IMR-90 (cell line): ENCODE measurements at regions not wholly inside any gene's neighbourhood (a gene's known extent, or its start where the extent isn't known, plus 50 kb on each side); places are given as distances from the start of the nearest gene placed in this dataset.

Source experiments
- ATAC-seq: fragments of 200-7000 bp; cut with Tn5 transposase; 2 replicates; pipeline ENCODE4 v1.9.1; 2020; ENCODE audit warnings: low read depth, mild to moderate bottlenecking, moderate library complexity
- BruUV-seq: library from RNA; stranded (reverse); fragments of 400-500 nt; replicated peaks from 2 replicates; lab custom pipeline; 2021; lab: Mats Ljungman, UMichigan
- CTCF ChIA-PET: fragments of 300-600 bp; formaldehyde crosslinking; extraction: SDS; loops from one replicate; lab custom pipeline; 2021; ENCODE audit warnings: antibody characterized with exemption; lab: Yijun Ruan, JAX
- POLR2A ChIA-PET: fragments of 300-600 bp; sonication (Branson Sonifier 250); formaldehyde crosslinking; loops from one replicate; lab custom pipeline; 2022; ENCODE audit warnings: antibody characterized with exemption; ENCODE audit not compliant: unreplicated experiment; lab: Charles Lee
- DNase-seq: peaks from one replicate; pipeline ENCODE4 v3.0.0; 2013
- H2AFZ ChIP-seq: replicated peaks from 2 replicates; pipeline ENCODE3; 2013; ENCODE audit warnings: low read length, mild to moderate bottlenecking; ENCODE audit not compliant: poor library complexity
- H2AK5ac ChIP-seq: 2 replicates; pipeline ENCODE4 v1.6.1; 2013; ENCODE audit warnings: low read depth, low read length, inconsistent platforms
- H2AK9ac ChIP-seq: replicated peaks from 2 replicates; pipeline ENCODE3; 2013; ENCODE audit warnings: mild to moderate bottlenecking, low read depth, low read length, moderate library complexity; ENCODE audit not compliant: poor library complexity
- H2BK120ac ChIP-seq: 2 replicates; pipeline ENCODE4 v1.6.1; 2013; ENCODE audit warnings: low read depth, low read length, inconsistent platforms
- H2BK15ac ChIP-seq: 3 replicates; pipeline ENCODE4 v1.6.1; 2013; ENCODE audit warnings: low read depth, low read length, inconsistent platforms
- H2BK20ac ChIP-seq: 2 replicates; pipeline ENCODE4 v1.6.1; 2013; ENCODE audit warnings: low read depth, mild to moderate bottlenecking, inconsistent platforms, low read length, moderate library complexity
- H2BK5ac ChIP-seq: 2 replicates; pipeline ENCODE4 v1.6.1; 2013; ENCODE audit warnings: mild to moderate bottlenecking, low read depth, low read length, inconsistent platforms; ENCODE audit not compliant: poor library complexity, severe bottlenecking
- H3K14ac ChIP-seq: replicated peaks from 2 replicates; pipeline ENCODE4 v1.6.1; 2013; ENCODE audit warnings: low read depth, low read length, inconsistent platforms
- H3K18ac ChIP-seq: 2 replicates; pipeline ENCODE4 v1.6.1; 2013; ENCODE audit warnings: low read depth, low read length, control low read depth
- H3K23ac ChIP-seq: 2 replicates; pipeline ENCODE4 v1.6.1; 2013; ENCODE audit warnings: low read depth, low read length, inconsistent platforms
- H3K27ac ChIP-seq: 2 replicates; pipeline ENCODE4 v1.5.1; 2013; ENCODE audit warnings: mild to moderate bottlenecking, control low read depth, low read length; ENCODE audit not compliant: insufficient read depth
- H3K27me3 ChIP-seq: 2 replicates; pipeline ENCODE4 v1.6.1; 2013; ENCODE audit warnings: low read length; ENCODE audit not compliant: control insufficient read depth, insufficient read depth
- H3K36me3 ChIP-seq: 2 replicates; pipeline ENCODE4 v1.6.1; 2013; ENCODE audit warnings: low read length, mixed read lengths; ENCODE audit not compliant: control insufficient read depth, insufficient read depth
- H3K4ac ChIP-seq: 2 replicates; pipeline ENCODE4 v1.6.1; 2013; ENCODE audit warnings: low read depth, low read length, inconsistent platforms
- H3K4me1 ChIP-seq: 2 replicates; pipeline ENCODE4 v1.6.1; 2013; ENCODE audit warnings: low read length, mixed read lengths; ENCODE audit not compliant: control insufficient read depth, insufficient read depth
- H3K4me2 ChIP-seq: 2 replicates; pipeline ENCODE4 v1.6.1; 2013; ENCODE audit warnings: low read depth, mild to moderate bottlenecking, control low read depth, low read length, moderate library complexity
- H3K4me3 ChIP-seq: 2 replicates; pipeline ENCODE4 v1.5.1; 2013; ENCODE audit warnings: low read depth, mild to moderate bottlenecking, control low read depth, low read length, moderate library complexity; ENCODE audit not compliant: insufficient read depth
- H3K56ac ChIP-seq: 2 replicates; pipeline ENCODE4 v1.6.1; 2013; ENCODE audit warnings: low read length, inconsistent platforms; ENCODE audit not compliant: insufficient read depth; ENCODE audit errors: extremely low read depth
- H3K79me1 ChIP-seq, 2 experiments: 2 replicates each; pipeline ENCODE4 v1.6.1; 2013; ENCODE audit warnings: low read length in 2 of 2, inconsistent platforms in 1 of 2, low read depth in 1 of 2
- H3K9ac ChIP-seq: 2 replicates; pipeline ENCODE4 v1.6.1; 2013; ENCODE audit warnings: low read depth, low read length, control low read depth
- H3K9me1 ChIP-seq: 2 replicates; pipeline ENCODE4 v1.6.1; 2013; ENCODE audit warnings: low read length, inconsistent platforms; ENCODE audit not compliant: insufficient read depth
- H3K9me3 ChIP-seq: 2 replicates; pipeline ENCODE4 v1.6.1; 2013; ENCODE audit warnings: low read length; ENCODE audit not compliant: control insufficient read depth, insufficient read depth
- H4K20me1 ChIP-seq: 2 replicates; pipeline ENCODE4 v1.6.1; 2013; ENCODE audit warnings: low read length, inconsistent platforms; ENCODE audit not compliant: insufficient read depth
- H4K5ac ChIP-seq: 2 replicates; pipeline ENCODE4 v1.6.1; 2013; ENCODE audit warnings: mild to moderate bottlenecking, low read depth, low read length, control low read depth
- H4K8ac ChIP-seq, 2 experiments: 2 replicates each; pipeline ENCODE4 v1.6.1; 2013; ENCODE audit warnings: low read depth in 2 of 2, low read length in 2 of 2, control low read depth in 1 of 2, inconsistent platforms in 1 of 2
- H4K91ac ChIP-seq: 2 replicates; pipeline ENCODE4 v1.6.1; 2013; ENCODE audit warnings: low read depth, low read length, inconsistent platforms; ENCODE audit not compliant: insufficient read depth
- CEBPB ChIP-seq: IDR thresholded peaks from 2 replicates; pipeline ENCODE4 v1.6.1; 2012; ENCODE audit warnings: low read depth, low read length, improper control_type of control experiment
- FOS ChIP-seq: fragments of 150-350 bp; IDR thresholded peaks from 2 replicates; pipeline ENCODE4 v1.6.1; 2016; ENCODE audit warnings: low read depth, low read length
- MAFK ChIP-seq: IDR thresholded peaks from 2 replicates; pipeline ENCODE4 v1.6.1; 2012; ENCODE audit warnings: low read depth, low read length, improper control_type of control experiment
- MXI1 ChIP-seq: IDR thresholded peaks from 2 replicates; pipeline ENCODE4 v1.6.1; 2012; ENCODE audit warnings: low read depth, mild to moderate bottlenecking, low read length, moderate library complexity, borderline replicate concordance
- NFE2L2 ChIP-seq: fragments of 150-350 bp; IDR thresholded peaks from 2 replicates; pipeline ENCODE4 v1.6.1; 2016; ENCODE audit warnings: low read depth, mild to moderate bottlenecking, low read length
- POLR2A ChIP-seq: IDR thresholded peaks from 2 replicates; pipeline ENCODE4 v1.6.1; 2012; ENCODE audit warnings: mild to moderate bottlenecking, low read depth, low read length
- RAD21 ChIP-seq: IDR thresholded peaks from 2 replicates; pipeline ENCODE4 v1.6.1; 2012; ENCODE audit warnings: low read length, improper control_type of control experiment
- RCOR1 ChIP-seq: IDR thresholded peaks from 2 replicates; pipeline ENCODE4 v1.6.1; 2012; ENCODE audit warnings: mild to moderate bottlenecking, low read length, improper control_type of control experiment; ENCODE audit not compliant: insufficient replicate concordance
- WGBS, 2 experiments: methylation state at CpG; one replicate each; pipeline versions ENCODE4 v1.1.5 to v1.1.7; 2013; ENCODE audit warnings: missing lambda C conversion rate in 2 of 2; ENCODE audit not compliant: insufficient read length in 1 of 2; ENCODE audit errors: extremely low coverage in 2 of 2; 5-methylcytosine and 5-hydroxymethylcytosine counted together
- dilution Hi-C: fragments of 300-500 bp; cut with HindIII; formaldehyde crosslinking; loops from one replicate; pipeline ENCODE4 v1.14.3; 2018; ENCODE audit warnings: low sequenced_read_pairs; ENCODE audit not compliant: unreplicated experiment
- in situ Hi-C: fragments of 300-500 bp; cut with MboI; formaldehyde crosslinking; loops from 3 replicates; pipeline ENCODE4 v1.14.3; 2019; ENCODE audit warnings: low sequenced_read_pairs, inconsistent platforms, mixed read lengths
- intact Hi-C: fragments of 100-400 bp; cut with micrococcal nuclease; formaldehyde crosslinking; loops from 2 replicates; pipeline ENCODE4 v1.10.0; 2022
- TF ChIP-seq, protein P1 (sequence below): fragments of 150-350 bp; IDR thresholded peaks from 2 replicates; pipeline ENCODE4 v1.6.1; 2017; ENCODE audit warnings: mild to moderate bottlenecking, antibody characterized with exemption, low read length, low read depth
- TF ChIP-seq, protein P2 (sequence below): conservative IDR thresholded peaks from 2 replicates; pipeline ENCODE4 v1.5.1; 2012; ENCODE audit warnings: mild to moderate bottlenecking, low read depth, low read length, improper control_type of control experiment

DNA sequence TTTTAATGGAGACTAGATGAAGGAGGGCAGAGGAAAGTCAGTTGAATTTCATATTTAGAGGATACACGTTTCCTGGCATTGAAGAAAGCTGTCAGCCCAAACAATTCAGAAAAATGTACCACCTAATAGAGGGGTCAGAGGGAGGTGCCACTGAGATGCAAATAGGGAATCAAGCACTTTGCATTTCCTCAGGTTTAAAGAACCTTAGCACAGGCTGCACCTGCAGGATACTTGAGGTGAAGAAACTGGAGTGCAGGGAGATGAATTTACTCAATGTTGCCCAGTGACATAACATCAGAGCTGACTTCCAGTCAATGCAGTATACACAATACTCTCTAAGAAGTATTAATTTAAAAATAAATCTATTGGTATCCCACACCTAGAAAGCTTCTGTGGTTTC is 67.0 kb upstream of the MAST4 start:
- no peak overlapping the region for H4K5ac ChIP-seq
- no peaks in the 10 kb centered on the region for H3K4me1 ChIP-seq
- DNase-seq (no peak), ATAC-seq (no peak)
- H3K4ac ChIP-seq = no peak overlapping the region
- H3K9me3 ChIP-seq = no peaks in the 10 kb centered on the region
- no CpG with 5 or more reads among the region's 1 CpG for WGBS, 2 experiments
- TF ChIP-seq MAFK (no peak), FOS (no peak), CEBPB (no peak), MXI1 (no peak), RAD21 (no peak), NFE2L2 (no peak), POLR2A (no peak), RCOR1 (no peak)
- TF ChIP-seq, protein P1, sequence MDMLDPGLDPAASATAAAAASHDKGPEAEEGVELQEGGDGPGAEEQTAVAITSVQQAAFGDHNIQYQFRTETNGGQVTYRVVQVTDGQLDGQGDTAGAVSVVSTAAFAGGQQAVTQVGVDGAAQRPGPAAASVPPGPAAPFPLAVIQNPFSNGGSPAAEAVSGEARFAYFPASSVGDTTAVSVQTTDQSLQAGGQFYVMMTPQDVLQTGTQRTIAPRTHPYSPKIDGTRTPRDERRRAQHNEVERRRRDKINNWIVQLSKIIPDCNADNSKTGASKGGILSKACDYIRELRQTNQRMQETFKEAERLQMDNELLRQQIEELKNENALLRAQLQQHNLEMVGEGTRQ = no peak
- TF ChIP-seq, protein P2, sequence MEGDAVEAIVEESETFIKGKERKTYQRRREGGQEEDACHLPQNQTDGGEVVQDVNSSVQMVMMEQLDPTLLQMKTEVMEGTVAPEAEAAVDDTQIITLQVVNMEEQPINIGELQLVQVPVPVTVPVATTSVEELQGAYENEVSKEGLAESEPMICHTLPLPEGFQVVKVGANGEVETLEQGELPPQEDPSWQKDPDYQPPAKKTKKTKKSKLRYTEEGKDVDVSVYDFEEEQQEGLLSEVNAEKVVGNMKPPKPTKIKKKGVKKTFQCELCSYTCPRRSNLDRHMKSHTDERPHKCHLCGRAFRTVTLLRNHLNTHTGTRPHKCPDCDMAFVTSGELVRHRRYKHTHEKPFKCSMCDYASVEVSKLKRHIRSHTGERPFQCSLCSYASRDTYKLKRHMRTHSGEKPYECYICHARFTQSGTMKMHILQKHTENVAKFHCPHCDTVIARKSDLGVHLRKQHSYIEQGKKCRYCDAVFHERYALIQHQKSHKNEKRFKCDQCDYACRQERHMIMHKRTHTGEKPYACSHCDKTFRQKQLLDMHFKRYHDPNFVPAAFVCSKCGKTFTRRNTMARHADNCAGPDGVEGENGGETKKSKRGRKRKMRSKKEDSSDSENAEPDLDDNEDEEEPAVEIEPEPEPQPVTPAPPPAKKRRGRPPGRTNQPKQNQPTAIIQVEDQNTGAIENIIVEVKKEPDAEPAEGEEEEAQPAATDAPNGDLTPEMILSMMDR = no peak
- H2BK120ac ChIP-seq = no peak overlapping the region
- H4K20me1 ChIP-seq = no peaks in the 10 kb centered on the region
- ChIA-PET POLR2A (no interaction called here), CTCF (no interaction called here)
- no TSS peak for BruUV-seq
- no peak overlapping the region for H2AFZ ChIP-seq
- no peak overlapping the region for H3K56ac ChIP-seq
- H3K14ac ChIP-seq = no peak overlapping the region
- H3K9ac ChIP-seq = no peak overlapping the region
- no peak overlapping the region for H3K4me2 ChIP-seq
- no peaks in the 10 kb centered on the region for H3K9me1 ChIP-seq
- no peak overlapping the region for H3K27ac ChIP-seq
- H3K18ac ChIP-seq = no peak overlapping the region
- no peak overlapping the region for H2BK20ac ChIP-seq
- no peak overlapping the region for H3K23ac ChIP-seq
- H3K27me3 ChIP-seq = no peaks in the 10 kb centered on the region
- H3K4me3 ChIP-seq = no peak overlapping the region
- dilution Hi-C loops = no loop called here
- H3K36me3 ChIP-seq = no peaks in the 10 kb centered on the region
- intact Hi-C loops = no loop called here
- H4K91ac ChIP-seq = no peak overlapping the region
- no peak overlapping the region for H2BK15ac ChIP-seq
- no peak overlapping the region for H2AK5ac ChIP-seq
- in situ Hi-C loops = no loop called here
- H2BK5ac ChIP-seq = no peak overlapping the region
- no peak overlapping the region for H4K8ac ChIP-seq
- H3K79me1 ChIP-seq = no peaks in the 10 kb centered on the region
- H2AK9ac ChIP-seq = no peak overlapping the region
